ENCODE measurements at regions not wholly inside any gene's neighbourhood (a gene's known extent, or its start where the extent isn't known, plus 50 kb on each side); places are given as distances from the start of the nearest gene placed in this dataset.

DNA sequence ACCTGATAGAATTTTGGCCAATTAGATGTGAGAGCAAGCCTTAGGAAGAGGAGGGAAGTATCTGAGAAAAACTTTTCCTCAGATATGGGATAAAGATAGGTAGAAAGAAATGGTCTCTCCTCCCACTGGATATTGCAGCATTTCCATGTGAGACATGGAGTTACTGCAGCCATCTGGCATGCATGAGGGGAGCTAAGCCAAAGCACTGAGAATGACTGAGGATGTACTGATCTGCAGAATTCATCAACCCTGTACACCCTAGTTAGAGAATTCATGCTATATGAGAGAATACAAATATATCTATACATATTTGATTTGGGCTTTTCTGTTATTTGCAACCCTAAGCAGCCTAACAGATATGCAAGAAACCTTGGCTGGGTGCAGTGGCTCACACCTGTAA lies 52.5 kb upstream of the RPL34 start:
- no peak for DNase-seq

DNA sequence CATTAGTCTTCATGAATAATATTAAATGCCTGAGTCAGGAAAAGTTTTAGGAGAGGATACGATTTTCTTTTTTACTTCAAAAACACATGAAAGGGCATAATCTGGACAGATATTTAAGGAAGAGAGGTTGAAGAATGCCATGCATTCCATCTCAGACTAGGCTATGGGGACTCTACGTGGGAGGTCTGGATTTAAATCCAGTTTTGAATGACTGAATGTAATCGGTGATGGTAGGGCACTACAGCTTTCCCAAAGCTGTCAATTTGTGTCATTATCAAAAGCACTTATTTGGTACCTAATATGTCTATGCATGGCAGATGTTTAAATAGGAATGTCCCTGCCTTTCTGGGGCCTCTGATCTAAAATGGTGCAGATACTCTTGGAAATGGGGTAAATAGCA lies 59.3 kb upstream of the RPL34 start:
- no peak for DNase-seq

DNA sequence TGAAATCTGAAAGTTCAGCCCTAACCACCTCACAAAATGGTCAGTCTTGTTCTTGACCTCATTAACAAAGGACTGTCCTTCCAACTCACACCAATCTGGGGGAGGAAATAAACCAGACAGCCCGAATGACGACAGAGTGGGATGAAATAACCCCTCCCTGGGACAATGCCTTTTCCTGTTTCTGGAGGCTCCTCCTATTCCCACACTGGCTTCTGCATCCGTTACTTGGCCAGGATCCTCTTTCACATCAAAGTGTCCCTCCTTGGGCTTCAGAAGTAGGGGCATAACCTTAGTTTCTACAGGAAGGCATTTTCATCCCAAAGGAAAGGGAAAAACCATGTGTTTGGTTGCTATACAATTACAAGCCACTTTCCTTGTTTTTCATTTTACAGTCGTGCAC lies 59.8 kb upstream of the RPL34 start:
- DNase-seq: no peak

DNA sequence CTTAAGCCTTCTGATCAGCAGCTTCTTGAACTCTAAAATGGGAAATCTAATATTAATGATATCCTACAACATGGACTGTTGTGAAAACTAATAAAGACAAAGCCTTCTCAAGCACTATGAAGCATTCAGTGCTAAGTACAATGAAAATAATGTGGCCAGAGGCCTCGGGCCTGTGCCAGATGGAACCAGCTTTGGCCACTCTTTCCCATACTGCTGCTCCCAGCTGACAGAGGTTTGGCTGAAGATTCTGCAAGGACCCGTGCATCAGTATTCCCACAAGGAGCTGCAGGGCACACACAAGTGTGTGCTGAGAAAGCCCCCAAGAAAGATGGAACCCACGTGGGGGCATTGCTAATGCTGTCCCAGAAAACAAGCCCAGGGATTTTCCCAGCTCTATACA lies 60.5 kb upstream of the RPL34 start:
- no peak for DNase-seq

DNA sequence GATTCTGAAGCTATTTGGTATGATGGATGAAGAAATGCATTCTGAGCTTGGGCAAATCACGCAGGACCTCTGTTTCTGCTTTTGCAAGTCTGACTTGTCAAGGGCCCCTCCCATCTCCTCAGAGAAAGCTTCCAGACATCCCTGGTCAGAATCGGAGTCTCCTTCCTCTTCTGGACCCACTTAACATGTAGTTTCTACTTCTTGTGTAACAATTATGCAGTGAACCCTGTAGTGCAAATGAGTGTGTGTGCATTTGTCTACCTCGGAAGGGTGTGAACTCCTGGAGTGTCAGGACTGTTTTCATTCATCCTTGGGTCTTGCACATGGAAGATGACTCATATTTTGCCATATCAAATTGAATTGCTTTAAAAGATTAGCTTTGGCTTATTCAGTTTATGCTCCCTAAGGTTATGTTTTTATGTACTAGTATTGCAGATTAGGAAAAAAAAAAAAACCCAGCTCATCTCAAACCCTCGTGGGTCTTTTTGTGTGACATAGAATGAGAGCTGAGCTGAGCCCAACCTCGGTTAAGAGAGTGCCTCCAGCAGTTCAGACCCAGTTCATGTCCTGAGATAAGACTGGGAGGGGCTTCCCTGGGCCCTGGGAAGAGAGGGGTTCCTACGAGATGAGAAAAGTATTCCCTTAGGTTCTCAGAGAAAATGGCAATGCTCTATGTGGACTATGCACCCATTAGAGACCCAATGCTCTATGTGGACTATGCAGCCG lies 61.1 kb upstream of the RPL34 start:
- no peak for DNase-seq

DNA sequence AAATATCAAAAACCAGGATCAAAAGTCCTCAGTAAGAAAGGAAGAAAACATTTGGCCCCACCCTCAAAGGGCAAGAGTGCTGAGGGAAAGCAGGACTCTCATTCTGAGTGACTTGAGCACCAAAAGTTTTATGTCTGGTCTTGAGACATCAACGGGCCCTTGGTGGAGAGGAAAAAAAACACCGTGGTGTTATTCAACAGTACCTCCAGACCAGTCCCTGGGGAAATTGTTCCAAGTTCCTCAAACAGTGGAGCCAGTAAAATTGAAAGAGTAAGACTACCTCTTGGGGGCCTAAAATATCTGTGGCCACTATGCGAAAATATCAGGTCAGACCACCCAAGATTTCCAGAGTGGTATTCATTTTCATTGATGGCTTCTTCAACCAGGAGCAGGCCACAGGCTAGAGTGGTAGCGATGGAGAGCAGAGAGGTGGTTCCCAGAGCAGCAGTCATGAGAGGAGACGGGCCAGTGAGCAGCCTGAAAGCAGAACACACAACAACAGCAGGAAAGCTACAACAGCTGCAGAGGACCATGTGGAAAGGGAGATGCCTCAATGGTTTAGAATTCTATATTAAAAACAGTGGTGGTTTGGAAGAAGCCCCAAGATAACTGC lies 63.7 kb upstream of the RPL34 start:
- DNase-seq: no peak

DNA sequence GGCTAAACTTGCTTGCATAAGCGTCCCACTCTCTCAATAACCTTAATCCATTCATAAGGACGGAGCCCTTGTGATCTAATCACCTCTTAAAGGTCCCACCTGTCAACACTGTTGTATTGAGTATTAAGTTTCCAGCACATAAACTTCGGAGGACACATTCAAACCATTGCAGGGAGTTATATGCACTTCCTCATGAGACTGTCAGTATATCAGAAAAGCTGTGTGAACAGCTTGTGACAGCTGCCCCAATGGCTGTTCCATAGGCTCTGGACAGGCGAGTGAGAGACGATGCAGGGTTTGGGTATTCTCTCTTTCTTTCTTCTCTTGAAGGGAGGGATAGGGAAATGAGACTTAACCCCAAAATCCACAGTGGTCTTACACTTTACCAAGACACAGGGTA lies 64.2 kb upstream of the RPL34 start:
- no peak for DNase-seq

DNA sequence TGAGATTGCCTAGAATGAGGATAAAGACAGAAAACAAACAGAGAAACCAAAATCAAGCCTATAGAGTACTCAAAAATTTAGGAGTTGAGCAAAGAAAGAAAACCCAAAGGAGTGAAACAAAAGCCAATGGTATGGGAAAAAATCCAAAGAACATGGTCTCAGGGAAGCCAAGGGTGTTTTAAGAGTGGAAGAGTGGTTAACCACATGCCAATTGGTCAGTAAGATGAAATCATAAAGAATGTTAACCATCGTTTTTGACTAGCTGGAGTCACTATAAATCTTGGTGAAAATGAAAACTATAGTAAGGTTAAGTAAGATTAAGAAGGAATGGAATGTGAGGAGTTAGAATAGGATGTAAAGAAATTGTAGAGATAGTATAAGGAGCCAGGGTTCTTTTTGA lies 64.7 kb upstream of the RPL34 start:
- DNase-seq: no peak

DNA sequence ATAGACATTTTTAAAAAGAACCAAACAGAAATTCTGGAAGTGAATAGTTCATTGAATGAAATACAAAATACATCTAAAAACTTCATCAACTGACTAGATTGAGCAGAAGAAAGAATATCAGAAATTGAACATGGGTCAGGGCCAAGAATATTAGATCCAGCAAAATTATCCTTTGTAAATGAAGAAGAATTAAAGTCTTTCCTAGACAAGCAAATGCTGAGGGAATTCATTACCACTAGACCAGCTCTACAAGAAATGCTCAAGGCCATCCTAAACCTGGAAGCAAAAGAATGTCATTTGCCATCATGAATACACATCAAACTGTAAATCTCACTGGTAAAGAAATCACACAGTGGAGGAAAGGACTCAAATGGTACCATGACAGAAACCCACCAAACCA lies 72.7 kb upstream of the RPL34 start:
- DNase-seq: no peak

DNA sequence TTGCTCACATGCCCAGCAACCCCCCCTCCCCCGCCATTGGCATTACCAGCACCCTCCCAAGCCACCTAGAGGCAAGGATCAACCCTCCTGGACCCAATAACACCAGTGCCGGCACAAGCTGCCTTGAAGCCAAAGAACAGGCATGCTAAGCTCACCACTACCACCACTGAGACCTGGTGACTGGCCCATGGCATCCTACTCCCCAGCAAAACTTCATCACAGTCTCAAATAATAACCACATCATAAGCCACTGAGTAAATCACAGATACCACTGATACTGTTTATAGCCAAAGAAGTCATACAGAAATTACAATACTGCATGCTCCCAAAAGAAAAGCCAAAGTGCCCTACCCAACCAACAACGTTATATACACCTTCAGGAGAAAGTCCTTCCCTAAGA lies 73.6 kb upstream of the RPL34 start:
- DNase-seq: no peak

DNA sequence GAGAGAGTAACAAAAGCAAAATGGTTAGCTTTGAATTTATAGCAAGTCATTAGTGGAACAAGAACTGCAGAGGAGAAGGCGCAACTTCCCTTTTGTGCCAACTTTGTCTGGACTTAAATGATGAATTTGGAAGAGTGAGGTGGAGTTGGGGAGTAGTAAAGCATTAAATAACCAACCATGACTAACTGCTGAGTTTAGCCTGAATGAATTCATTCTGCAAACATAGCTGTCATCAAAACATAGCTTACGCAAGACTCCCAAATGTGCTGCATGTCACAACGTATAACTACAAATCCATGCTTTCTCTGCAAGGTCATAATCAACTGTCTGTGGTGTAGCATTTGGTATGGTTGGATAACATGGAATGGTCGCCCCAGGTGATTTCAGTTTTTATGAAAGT lies 75.9 kb upstream of the RPL34 start:
- DNase-seq: no peak

DNA sequence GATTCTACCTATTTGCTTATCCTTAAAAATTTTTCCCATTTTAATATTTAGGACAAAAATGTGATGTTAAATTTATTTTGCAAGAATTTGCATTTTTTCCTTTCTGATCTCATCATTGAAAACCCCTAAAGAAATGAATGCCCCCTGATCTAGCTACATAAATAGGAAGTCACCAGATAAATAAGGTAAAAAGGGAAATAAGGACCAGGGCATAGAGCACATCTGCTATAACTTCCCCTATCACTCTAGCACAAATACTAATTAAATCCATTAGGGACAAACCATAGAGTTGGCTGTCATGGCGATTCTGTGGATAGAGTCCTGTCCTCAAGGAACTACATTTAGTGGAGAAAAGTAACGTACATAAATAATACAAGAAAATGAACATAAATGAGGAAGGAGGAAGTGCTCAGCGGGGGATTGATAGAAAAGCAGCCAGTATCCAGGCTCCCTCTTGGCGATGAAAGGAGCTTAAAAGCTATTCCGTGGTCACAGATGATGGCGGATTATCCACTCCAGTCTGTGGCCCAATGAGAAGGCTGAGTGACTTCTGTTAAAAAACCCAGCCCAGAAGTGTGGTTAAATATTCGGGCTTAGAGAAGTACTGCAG lies 76.9 kb upstream of the RPL34 start:
- DNase-seq: no peak

DNA sequence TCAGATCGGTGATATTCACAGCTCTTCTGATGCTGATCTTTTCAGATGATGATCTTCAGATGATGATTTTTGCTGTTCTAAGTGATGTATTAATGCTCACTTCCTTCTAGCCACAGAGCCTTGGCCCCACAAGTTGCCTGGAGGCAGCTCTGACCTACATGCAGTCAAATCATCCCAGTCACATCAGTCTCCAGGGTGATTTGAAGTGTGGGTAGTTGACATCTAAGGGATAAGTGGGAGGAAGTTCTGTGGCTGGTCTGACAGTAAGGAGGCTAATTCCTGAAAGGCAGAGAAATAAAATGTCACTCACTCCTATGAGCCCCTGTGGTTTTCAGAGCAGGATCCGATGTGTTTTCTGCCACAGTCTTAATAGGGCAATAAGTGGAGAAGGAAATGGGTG lies 79.8 kb upstream of the RPL34 start:
- no peak for DNase-seq

DNA sequence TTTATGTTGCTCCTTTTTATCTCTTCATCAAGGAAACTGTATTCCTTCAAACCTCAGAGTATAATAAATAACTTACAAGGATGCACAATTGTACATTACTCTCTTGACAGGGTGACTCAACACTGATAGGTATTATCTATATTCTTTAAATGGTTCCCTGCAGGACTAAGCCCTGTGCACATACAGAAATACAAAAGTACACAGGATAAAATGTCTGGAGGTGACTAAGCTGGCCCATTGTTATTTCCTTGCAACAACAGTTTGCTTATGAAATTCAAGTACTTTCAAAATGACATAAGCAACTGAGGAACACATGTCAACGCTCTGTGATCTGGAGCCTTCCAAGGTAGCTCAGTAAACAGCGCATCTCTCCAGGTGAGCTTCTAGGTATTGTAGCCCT lies 83.8 kb upstream of the RPL34 start:
- DNase-seq: no peak

DNA sequence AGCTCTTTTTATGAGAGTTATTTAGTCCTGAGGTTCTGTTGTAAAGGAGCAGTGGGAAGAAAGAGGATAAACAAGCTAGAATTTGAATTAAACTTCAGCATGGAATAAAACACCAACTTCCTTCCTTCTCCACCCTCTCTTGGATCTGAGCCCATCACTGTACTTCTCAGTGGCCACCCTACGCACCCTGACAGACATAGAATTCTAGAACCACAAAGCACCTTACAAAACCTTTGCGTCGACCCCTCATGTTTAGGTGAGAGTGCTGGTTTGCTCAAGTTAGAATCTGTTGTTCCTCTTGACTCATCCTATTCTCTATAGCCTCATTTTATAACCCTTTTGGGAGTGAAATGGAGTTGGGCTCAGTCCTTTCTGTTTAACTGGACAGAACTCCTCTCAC lies 84.6 kb upstream of the RPL34 start:
- DNase-seq: no peak

DNA sequence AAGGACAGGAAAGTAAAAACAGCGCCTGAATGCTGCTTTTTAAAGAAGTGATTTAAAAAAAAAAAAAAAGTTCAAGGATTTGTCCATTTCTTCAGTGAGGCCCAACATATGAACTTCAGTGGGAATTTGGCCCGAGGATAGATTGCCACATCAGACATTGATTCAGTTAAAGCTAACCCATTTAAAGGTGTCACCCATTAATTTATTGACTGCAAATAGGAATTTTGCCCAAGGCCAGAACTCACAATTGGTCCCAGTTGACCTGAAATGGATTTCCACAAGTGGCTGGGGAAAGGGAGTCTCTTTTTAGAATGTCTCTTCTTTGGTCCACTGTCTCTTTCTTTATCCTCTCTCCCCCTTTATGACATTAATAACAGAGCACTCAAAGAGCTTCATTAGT lies 86.5 kb upstream of the RPL34 start:
- DNase-seq: no peak

DNA sequence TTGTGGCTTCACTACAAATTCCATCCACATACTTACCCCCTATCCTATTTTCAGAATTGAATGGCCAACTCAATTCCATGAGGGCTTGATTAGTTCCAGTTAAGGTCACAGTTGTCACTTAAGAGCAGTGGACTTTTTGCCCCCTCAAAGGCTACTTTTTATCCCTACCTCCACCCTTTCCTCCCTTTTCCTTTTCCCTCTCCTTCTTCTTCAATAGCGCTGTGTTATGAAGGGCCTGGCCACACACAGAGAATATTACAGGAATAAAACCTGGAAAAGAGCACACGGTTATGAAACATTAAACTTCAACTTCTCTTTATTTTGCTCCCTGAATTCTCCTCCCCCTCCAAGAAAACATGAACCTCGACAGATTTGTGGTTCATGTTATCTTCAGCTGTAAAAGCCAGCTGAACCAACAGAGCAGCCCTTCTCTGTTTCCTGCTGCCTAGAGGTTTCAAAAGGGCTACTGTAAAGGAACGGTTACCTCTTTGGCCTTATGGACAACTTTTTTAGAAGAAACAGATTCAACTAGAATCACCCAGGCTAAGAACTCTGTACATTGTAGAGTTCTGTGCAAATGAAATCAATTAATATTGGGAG lies 87.0 kb upstream of the RPL34 start:
- no peak for DNase-seq

DNA sequence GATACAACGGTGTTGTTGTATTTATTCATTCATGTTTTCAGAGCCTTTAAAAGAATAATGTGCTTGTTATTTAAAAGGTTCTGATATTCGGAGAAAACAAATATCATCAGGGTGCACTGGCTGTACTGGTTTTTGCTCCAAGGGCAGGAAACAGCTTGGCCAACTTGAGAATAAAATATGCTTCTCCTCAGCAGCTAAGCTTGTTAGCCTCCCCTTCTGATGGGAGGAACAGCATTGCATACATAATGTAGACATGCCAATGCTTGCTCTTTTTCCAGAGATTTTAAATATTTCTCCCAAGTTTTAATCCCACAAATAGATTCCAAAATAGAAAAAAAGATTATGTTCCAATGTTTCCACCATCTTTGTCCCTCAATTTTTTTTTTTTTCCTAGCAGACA lies 87.6 kb upstream of the RPL34 start:
- DNase-seq: no peak

DNA sequence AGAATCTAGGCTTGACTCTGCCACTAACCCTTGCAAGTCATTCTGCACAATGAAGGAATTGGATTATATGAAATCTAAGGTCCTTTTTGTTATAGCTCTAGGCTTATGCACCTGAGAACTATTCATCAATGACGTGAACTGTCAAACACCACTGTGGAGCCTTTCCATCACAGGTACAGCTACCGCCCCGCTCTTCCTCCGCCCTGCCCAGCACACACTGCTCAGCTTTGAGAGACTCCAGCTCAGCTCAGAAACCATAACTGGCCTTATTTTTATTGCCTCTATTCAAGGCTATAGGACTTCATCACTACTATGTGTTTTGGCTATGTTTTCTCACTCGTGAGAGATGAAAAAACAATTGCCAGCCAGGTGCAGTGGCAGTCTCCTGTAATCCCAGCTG lies 88.2 kb upstream of the RPL34 start:
- no peak for DNase-seq

DNA sequence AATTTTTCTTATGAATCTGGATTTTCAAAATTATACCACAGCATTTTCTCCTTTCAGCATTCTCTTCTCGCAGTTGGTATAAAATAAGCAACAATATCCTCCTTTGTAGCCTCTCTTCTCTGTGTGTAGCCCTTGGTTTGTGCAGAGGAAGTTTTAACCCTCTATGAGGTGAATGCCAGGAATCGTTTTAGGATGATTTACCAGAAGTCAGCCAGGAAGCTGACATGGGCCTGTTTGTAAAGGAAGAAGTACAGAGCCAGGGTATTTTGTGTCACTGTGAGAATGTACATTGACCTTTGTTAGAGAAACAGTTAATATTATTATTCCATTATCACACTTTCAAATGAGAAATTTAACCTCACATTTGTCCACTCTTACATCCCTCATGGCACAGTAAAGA lies 88.9 kb upstream of the RPL34 start:
- DNase-seq: no peak

DNA sequence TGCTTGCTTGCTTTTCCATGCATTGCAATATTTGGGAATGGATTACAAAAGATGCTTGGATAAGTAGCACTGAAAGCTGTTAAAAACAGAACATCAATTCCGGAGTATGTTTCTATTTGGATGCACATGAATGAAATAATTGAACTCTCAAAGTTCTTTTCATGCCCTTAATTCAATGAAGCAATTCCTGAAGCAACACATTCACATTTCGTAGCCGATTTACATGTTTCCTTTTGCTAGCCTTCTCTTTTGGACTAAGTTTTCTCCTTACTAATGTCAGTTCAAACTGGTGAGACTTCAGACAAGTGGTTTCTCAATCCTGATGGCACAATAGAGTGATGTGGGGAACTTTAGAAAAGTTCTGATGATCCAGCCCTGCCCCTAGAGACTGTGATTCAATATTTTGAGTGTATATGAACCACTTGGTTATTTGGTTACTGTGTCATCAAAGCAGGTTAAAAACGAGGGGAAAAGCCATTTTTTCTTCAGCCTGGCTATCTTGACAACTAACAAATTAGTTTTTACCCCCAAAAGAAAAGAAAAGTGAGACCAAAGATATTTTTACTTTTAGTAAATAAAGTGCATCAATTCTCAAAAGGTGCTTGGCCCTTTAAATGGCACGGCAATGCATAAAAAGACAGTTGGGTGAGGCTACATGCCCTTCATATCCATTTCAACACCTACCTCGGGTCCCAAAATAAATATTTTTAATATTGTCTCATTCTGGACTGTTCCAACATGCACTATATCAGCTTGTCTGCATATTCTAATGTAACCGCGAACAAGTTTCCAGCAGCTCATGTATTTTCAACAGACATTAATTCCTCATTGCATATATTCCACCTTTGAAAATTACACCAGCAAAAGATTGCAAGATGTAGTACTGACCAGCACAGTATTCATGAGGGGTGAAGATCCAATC lies 90.1 kb upstream of the RPL34 start:
- DNase-seq: no peak

DNA sequence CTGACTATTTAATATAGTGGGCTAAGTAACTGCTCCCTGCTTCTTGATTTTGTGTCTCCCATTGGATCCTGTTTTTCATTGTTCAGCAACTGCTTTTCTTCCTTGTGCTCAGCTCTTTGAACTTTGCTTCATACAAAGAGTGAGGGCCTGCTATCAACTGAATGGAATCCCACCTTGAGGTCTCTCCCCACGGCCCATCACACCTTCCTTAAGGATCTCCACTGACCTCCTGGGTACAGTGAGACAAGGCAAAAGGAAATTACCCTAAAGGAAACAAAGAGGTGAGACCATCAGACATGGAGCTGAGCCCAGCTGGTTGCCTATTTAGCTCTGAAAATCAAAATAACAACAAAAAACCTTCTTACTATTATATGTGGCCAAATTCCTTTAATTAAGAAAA lies 91.3 kb upstream of the RPL34 start:
- no peak for DNase-seq

DNA sequence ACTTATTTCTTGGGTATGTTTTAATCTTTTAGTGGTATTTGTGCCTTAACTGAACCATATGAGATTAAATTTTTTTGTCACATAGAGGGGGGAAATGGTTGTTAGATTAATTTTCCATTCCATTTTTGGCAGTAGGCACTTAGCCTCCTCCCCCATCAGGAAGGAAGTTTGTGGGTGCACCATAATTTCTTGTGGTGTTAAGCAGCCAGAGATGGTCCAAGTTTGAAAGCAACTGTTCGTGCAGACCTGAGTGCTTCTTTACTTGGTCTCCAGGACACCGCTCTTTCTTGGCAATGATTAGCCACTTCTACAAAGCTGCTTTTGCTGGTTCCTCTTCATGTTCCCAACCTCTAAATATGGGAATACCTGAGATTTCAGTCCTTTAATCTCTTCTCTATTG lies 92.7 kb upstream of the RPL34 start:
- no peak for DNase-seq

Data from T1000 (cell line).